ENCODE measurements at regions not wholly inside any gene's neighbourhood (a gene's known extent, or its start where the extent isn't known, plus 50 kb on each side); places are given as distances from the start of the nearest gene placed in this dataset.
A peak's percentile ranks its signal among the peaks of the same experiment; 100 is the strongest.
"Not testable (repeated sequence)": the region's sequence is repeated elsewhere in the genome, so short reads cannot be mapped to it uniquely, and the experiment has no call there.

- DNase-seq: no peak
Measured at GRCh38 chr16:85240982-85241924, 129.0 kb upstream of the CIBAR2 start.

GRCh38 chr16:85242140-85242539 is 129.9 kb upstream of the CIBAR2 start:
- DNase-seq: no peak

- no peak for DNase-seq
Measured at GRCh38 chr16:85243308-85243707, 131.0 kb upstream of the CIBAR2 start.

- not testable (repeated sequence) for DNase-seq
Measured at GRCh38 chr16:85244452-85244851, 132.2 kb upstream of the CIBAR2 start.

- DNase-seq: peak; percentile 36
Measured at GRCh38 chr16:85245307-85246172, 133.3 kb upstream of the CIBAR2 start.

GRCh38 chr16:85246473-85246872 is 134.2 kb upstream of the CIBAR2 start:
- DNase-seq: no peak

- no peak for DNase-seq
Measured at GRCh38 chr16:85246973-85247372, 134.7 kb upstream of the CIBAR2 start.

- DNase-seq: no peak
Measured at GRCh38 chr16:85248342-85248741, 136.1 kb upstream of the CIBAR2 start.

GRCh38 chr16:85248857-85249256 is 136.6 kb upstream of the CIBAR2 start:
- no peak for DNase-seq

GRCh38 chr16:85249418-85250146 is 137.3 kb upstream of the CIBAR2 start:
- no peak for DNase-seq

- DNase-seq: no peak
Measured at GRCh38 chr16:85250147-85250463, 137.8 kb upstream of the CIBAR2 start.

GRCh38 chr16:85250609-85251223 is 138.4 kb upstream of the CIBAR2 start:
- no peak for DNase-seq

- DNase-seq: no peak
Measured at GRCh38 chr16:85251225-85251760, 139.0 kb upstream of the CIBAR2 start.

- DNase-seq: no peak
Measured at GRCh38 chr16:85252014-85252413, 139.7 kb upstream of the CIBAR2 start.

- DNase-seq: no peak
Measured at GRCh38 chr16:85252461-85252860, 140.2 kb upstream of the CIBAR2 start.

- peak; percentile 66 for DNase-seq
Measured at GRCh38 chr16:85253084-85253941, 141.0 kb upstream of the CIBAR2 start.

- no peak for DNase-seq
Measured at GRCh38 chr16:85254051-85254450, 141.8 kb upstream of the CIBAR2 start.

GRCh38 chr16:85254921-85255320 is 142.6 kb upstream of the CIBAR2 start:
- no peak for DNase-seq

- no peak for DNase-seq
Measured at GRCh38 chr16:85255777-85256176, 143.5 kb upstream of the CIBAR2 start.

GRCh38 chr16:85256190-85256739 is 144.0 kb upstream of the CIBAR2 start:
- no peak for DNase-seq

GRCh38 chr16:85257483-85257882 is 145.2 kb upstream of the CIBAR2 start:
- DNase-seq: no peak
